ENCODE measurements at regions not wholly inside any gene's neighbourhood (a gene's known extent, or its start where the extent isn't known, plus 50 kb on each side); places are given as distances from the start of the nearest gene placed in this dataset.
"Not testable (repeated sequence)": the region's sequence is repeated elsewhere in the genome, so short reads cannot be mapped to it uniquely, and the experiment has no call there.

DNA sequence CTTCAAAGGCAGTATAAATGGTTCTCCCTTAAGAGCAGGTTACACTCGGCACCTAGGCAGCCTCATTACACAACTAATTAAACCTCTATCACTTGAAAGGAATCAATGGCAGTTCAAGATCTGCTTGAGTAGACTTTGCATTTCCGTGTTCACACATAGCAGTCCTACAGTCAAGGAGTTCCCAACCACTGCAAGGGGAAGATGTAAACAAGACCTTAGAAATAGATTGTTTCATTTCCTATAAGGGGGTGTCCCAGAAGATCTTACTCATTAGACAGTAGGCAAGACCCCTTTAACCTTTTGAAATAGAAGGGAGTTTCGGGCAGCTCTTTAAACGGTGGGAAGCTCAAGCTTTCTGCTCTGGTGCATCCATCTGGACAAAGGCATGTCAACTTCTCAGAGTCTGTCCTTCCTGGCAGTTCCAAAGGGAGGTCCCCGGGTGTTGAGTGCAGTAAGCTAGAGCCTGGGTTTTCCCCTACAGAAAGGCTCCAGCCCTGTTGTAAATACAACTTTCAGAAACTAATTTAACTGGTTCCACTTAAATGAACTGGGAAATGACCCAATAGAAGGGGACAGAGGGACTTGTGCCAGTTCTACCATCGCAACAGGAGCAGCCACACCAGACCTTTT, 150.8 kb downstream of the RBMX2 start:
- no peak for DNase-seq (ENCODE audit: low read depth in 2 of 2)

DNA sequence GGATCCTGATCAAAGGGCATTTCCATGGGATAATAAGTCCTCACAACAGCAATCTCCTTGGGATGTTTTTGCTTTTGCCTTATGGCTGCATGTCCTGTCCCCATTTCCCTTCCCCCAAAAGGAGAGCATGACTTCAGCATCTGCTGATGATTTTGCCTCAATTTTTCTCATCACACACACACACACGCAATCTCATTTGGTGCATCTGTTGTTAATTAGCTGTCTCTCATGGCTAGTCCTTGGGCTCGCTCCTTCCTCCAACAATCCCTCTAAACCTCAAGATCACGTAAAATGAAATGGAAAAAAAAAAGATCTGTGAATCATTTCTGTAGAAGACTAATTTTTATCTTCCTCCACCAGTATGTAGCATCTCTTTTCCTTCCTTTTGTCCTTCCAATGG, 153.6 kb downstream of the RBMX2 start:
- peak; percentile 84 to 85 for DNase-seq (ENCODE audit: low read depth in 2 of 2)

DNA sequence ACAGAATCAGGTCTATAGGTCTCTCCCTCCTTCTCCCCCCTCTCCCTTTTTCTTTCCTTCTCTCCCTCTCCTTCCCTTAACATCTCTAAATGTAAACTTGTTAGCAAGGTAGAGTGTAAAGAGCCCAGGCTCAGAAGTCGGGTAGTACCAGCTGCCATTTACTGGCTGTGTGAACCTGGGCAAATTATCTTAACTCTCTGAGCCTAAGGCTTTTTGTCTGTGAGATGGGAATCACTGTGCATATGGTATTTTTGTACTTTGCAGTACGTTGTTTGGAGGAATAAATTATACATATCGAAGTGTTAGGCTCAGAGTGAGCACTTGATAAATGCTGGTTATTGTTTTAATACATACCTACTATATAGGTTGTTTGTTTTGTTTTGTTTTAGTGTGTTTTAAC, 154.0 kb downstream of the RBMX2 start:
- DNase-seq (ENCODE audit: low read depth in 2 of 2), result no peak

DNA sequence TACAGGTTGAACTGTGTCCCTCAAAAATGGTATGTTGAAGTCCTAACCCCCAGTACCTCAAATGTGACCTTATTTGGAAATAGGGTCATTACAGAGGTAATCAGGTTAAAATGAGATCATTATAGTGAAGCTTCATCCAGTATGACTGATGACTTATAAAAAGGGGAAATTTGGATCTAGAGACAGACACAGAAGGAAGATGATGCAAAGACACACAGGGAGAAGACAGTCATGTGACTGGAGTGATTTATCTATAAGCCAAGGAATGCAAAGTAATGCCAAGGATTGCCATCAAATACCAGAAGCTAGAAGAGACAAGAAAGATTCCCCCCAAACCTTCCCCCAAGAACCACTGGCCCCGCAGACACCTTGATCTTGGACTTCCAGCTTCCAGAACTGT, 155.2 kb downstream of the RBMX2 start:
- no peak for DNase-seq (ENCODE audit: low read depth in 2 of 2)

DNA sequence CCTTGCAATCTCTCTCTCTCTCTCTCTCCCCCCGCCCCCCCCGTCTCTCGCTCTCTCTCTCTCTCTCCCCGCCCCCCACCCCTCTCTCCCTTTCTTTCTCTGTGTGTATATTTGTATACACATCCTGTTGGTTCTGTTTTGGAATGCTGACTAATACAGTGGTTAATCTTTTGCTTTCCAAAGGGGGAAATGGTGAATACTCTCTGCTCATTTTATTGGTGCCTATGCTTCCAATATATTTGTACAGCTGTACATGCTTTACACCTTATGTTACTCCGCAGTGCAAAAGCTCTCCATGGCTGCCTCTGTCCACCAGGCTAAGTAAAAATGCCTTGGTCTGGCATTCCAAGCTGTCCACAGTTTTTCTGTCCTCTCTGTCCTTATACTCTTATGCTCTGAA, 158.8 kb downstream of the RBMX2 start:
- no peak for DNase-seq (ENCODE audit: low read depth in 2 of 2)

DNA sequence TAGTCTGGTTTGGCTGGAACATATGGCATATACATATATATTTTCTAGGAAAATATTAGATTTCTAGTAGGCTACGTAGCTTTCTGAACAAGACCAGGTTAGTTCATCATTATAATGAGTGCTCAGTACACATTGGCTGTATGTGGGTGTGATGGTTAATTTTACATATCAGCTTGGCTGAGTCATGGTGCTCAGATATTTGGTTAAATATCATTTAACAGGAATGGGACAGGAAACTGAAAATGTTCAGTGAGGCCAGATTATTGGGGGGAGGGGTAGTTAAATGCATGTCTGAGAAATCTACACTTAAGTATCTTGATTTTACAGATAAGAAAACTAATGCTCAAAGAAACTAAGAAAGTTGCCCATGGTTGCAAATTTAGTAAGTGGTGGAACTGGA, 160.1 kb downstream of the RBMX2 start:
- no peak for DNase-seq (ENCODE audit: low read depth in 2 of 2)

DNA sequence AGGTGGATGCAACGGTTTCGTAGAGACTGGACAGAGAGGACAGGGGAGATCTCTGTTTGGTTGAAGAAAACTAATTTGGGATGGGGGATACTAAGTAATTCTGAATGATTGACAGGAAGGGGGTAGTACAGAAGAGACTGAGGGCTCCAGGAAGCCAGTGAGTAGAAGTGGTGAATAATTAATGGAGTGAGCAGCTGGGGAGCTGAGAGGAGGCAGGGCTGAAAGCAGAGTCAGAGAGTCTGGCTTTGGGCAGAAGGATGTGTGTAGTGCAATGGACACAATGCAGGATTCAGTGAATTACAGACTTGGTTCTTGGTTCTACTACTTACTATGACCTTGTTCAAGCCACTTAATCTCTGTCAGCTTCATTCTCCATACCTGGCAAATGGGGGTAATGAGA, 161.7 kb downstream of the RBMX2 start:
- no peak for DNase-seq (ENCODE audit: low read depth in 2 of 2)

DNA sequence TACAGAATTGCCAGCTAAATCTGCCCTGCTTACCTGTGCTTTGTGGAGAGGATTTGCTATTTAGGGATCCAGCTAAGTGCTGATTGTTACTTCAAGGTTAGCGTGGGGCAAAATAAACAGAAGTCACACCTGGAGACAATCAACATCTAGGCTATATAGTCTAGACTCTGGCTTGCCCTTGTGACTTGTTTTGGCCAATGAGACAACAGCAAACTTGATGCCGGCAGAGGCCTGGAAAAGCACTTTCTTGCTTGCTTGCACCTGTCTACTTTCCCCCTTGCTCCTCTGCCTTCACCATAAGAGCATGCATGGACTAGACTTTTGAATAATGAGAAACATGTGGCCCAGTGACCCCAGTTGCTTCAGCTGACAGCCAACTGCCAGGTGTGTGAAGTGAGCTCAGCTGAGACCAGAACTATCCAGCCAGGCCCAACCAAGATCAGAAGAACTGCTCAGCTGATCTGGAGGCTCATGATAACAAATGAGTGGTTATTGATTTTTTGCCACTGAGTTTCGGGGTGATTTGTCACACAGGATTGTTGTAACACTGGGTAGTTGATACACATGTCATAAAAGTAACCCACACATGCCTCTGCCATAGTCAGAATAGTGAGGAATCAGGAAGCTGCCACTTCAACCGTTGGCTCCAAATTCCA, 164.4 kb downstream of the RBMX2 start:
- no peak for DNase-seq (ENCODE audit: low read depth in 2 of 2)

DNA sequence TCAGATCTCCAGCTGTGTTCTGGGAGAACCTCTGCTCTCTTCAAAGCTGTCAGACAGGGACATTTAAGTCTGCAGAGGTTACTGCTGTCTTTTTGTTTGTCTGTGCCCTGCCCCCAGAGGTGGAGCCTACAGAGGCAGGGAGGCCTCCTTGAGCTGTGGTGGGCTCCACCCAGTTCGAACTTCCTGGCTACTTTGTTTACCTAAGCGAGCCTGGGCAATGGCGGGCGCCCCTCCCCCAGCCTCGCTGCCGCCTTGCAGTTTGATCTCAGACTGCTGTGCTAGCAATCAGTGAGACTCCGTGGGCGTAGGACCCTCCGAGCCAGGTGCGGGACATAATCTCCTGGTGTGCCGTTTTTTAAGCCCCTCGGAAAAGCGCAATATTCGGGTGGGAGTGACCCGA, 171.2 kb downstream of the RBMX2 start:
- not testable (repeated sequence) for DNase-seq (ENCODE audit: low read depth in 2 of 2)

All from fibroblast of skin of left biceps (primary cell).